Activated CD8-positive, alpha-beta memory T cell treated with anti-CD3 and anti-CD28 coated beads for 24 hours (primary cell): ENCODE measurements at regions not wholly inside any gene's neighbourhood (a gene's known extent, or its start where the extent isn't known, plus 50 kb on each side); places are given as distances from the start of the nearest gene placed in this dataset.
"Not testable (repeated sequence)": the region's sequence is repeated elsewhere in the genome, so short reads cannot be mapped to it uniquely, and the experiment has no call there.

Experiments
- DNase-seq: peaks from one replicate; pipeline ENCODE4 v3.0.0-alpha.2; 2020

DNA sequence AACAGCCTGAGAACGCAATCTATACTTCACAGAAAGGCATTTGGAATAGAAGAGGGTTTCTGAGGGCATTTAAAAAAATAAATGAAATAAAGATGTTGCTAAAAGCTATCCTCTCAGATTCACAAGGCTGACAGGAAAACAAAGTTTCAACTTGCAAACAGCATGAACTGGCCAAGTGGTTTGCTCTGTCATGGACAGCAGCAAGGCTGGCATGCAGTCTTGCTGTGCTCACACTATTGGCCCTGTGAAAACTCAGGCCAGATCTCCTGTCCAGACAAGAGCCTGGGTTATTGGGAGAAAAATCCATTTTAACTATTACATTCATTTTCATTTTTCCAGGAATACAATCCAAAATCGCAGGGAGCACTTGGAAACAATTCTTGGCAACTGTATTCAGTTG is 506.2 kb upstream of the SLC35B3 start:
- DNase-seq: no peak

GRCh38 chr6:8940356-8940755 is 505.0 kb upstream of the SLC35B3 start:
- no peak for DNase-seq

DNA sequence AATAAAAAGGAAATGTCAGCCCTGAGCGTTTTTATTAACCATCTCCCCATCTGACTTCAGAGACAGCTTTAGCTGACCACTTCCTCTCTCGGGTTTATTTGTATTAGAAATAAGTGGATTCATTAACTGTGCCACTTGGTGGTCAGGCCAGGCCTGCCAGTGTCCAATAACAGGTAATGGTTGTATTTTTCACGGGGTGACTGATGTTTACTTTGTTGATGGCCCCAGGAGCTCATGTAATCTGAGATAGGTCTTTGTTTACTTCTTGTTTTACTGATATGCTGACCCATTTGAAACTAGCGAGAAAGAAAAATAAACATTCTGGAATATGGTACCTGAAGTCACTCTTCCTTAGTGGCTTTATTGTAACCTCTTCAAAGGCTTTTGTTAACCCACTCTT is 504.3 kb upstream of the SLC35B3 start:
- no peak for DNase-seq

DNA sequence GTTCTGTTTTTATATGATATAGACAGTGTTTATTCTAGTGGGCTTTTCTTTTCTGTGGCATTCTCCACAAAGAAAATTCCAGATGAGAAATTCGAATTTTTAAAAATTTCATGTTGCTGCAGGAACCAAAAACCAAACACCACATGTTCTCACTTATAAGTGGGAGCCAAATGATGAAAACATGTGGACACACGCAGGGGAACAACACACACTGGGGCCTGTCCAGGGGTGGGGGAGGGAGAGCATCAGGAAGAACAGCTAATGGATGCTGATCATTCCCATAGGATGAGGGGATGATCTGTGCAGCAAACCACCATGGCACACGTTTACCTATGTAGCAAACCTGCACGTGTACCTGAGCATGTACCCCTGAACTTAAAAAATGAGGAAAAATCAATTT is 499.0 kb upstream of the SLC35B3 start:
- DNase-seq: no peak

GRCh38 chr6:8930009-8930408 is 494.7 kb upstream of the SLC35B3 start:
- DNase-seq: no peak

- DNase-seq: not testable (repeated sequence)
Observed at GRCh38 chr6:8920244-8920643, 484.9 kb upstream of the SLC35B3 start.

GRCh38 chr6:8918196-8918595 is 482.9 kb upstream of the SLC35B3 start:
- DNase-seq: no peak

DNA sequence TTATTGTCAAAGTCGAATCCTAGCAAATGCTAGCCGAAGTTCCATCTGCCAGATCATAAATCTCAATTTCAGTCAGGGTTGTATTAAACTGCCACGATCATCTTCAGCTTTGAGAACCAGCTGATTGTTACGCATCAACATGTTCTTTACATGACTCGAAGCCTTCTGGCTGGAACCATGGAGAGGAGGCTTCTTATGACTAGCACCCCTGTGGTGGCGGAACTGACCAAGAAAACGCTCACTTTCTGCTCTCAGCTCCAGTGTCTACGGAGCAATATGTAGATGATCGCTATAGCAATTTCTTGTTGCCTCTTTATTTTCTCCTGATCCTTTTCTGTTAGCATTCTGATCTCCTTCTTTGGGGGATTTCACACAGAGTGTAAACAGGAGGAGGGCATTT is 479.4 kb upstream of the SLC35B3 start:
- DNase-seq: no peak

GRCh38 chr6:8908638-8909037 is 473.3 kb upstream of the SLC35B3 start:
- no peak for DNase-seq

DNA sequence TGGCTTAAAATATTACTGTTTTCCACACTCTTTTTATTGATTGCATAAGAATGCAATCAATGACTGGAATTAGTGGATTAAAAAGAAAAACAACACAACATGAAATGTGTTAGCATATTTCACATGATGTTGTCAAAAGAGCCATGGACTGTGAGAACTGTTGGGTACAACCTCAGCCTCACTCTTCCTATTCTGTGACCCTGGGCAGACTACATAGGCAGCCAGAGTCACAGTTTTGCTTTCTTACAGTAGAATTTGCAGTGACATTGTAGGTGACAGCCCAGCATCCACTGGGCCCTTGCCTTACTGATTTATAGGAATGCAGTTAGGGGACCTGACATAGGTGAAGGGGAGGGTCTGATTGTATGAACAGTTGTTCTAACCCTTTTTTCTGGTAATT is 471.4 kb upstream of the SLC35B3 start:
- no peak for DNase-seq

DNA sequence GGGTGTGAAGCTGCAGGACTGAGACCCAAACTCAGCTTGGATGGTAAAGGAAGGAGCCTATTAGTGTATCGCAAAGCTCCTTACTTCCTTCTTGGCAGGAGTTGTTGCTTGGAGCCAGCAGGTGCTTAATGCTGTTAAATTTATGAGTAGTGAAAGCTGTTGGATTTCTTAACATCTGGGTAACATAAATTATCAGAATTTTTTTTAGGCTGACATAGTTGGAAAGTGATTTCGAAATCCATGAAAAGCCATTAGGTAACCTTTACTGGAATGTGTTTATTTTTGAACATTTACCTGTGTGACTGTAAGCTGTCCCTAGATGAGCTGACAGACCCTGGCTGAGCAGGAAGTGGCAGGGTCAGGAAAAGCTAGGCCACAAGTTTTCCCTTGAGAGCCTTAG is 470.4 kb upstream of the SLC35B3 start:
- no peak for DNase-seq

- no peak for DNase-seq
Observed at GRCh38 chr6:8904754-8905153, 469.4 kb upstream of the SLC35B3 start.

GRCh38 chr6:8900056-8900455 is 464.7 kb upstream of the SLC35B3 start:
- DNase-seq: no peak

- DNase-seq: no peak
Observed at GRCh38 chr6:8889514-8889913, 454.2 kb upstream of the SLC35B3 start.

- no peak for DNase-seq
Observed at GRCh38 chr6:8888468-8888867, 453.1 kb upstream of the SLC35B3 start.

DNA sequence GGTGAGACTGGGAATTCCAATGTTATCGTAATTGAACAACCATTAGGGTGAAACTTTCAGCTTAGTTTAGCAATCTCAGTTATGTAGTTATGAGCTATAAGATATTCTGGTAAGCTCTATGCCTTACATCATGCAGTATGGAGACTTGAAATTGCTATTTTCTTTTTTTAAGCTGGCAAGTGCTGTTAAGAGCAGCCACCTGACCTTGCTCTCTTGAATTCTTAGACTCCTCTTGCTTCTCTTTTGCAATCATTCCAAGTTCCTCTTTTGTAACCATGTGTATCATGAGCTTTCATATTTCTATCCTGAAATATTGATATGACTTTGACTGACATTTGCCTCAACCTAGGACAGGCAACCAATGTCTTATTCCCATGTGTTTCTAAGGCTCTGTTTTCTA is 446.3 kb upstream of the SLC35B3 start:
- no peak for DNase-seq

GRCh38 chr6:8879334-8879733 is 444.0 kb upstream of the SLC35B3 start:
- DNase-seq: no peak

DNA sequence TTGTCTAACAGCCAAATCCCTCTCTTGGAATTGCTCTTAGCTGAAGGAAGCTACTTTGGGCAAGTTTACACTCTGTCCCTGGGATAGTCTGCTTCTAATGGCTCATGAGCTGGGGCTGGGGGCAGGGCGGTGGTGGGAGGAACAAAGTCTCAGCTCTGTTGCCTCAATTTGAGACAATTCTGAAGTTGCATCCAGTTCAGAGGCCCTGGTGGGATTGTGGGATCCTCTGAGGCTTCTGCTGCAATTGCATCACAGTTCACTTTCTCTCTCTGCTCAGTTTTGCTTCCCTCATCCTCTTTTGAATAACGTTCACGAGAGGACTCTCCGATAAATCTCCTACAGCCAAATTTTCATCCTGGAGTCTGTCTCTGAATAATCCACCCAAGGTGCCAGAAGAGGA is 440.6 kb upstream of the SLC35B3 start:
- no peak for DNase-seq

- DNase-seq: no peak
Observed at GRCh38 chr6:8872589-8872988, 437.2 kb upstream of the SLC35B3 start.

GRCh38 chr6:8865451-8865850 is 430.1 kb upstream of the SLC35B3 start:
- no peak for DNase-seq

GRCh38 chr6:8860671-8861070 is 425.3 kb upstream of the SLC35B3 start:
- no peak for DNase-seq

GRCh38 chr6:8859501-8859900 is 424.2 kb upstream of the SLC35B3 start:
- no peak for DNase-seq

DNA sequence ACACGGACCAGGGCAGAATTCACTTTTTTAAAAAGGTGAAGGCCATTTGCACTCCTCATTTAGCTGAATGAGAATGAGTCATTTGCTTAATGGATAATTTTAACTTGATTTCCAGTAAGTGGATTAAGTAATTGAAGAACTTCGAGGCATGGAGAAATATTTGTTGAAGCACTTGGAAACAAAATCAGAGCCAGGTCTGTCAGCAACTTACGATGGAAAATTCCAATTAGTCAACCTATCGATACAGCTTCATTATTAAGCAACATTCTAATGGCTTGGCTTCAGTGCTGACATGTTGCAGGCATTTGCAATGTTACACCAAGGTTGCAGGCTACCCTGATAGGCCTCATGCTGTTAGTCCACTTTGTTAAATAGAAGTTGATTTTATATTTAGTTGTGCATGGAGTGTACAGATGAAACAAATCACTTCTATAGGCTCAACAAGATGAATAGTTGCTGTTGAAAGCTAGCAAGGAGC is 423.5 kb upstream of the SLC35B3 start:
- DNase-seq: no peak

DNA sequence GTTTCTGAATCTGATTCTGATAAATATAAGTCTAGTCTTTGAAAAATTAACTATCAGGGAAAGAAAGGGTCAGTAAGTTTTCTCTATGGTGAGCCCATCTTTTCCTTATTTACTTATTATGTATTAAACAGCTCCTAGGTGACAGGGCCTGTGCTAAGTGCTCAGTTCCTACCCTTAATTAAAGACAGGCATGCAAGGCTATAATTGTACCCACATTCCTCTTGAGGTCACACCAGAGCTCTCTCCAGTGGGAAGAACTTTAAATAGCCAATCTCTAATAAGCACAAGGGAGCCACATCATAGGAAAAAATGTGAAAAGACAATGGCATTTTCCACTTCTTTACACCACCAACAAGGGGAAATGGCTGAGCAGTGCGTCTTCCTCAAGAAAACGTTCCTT is 421.8 kb upstream of the SLC35B3 start:
- no peak for DNase-seq

DNA sequence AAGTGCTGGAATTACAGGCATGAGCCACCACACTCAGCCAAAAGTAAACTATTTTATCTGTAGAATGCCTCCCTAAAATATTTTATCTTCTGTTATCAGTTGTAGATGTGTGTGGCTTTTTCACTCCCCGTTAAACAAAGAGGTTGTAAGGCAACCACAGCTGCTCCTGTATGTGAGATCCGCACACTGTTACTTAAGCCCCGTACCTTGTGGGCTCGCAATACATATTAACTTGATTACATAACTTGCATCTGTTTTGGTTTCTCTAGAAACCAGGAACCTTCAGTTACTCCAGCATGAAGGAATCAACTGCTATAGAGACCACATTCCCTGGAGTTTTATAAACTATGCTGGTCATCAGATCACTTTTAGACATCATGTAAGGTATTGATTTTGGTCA is 420.1 kb upstream of the SLC35B3 start:
- DNase-seq: no peak

- no peak for DNase-seq
Observed at GRCh38 chr6:8852332-8852731, 417.0 kb upstream of the SLC35B3 start.
